HEK293 (cell line): ENCODE measurements at regions not wholly inside any gene's neighbourhood (a gene's known extent, or its start where the extent isn't known, plus 50 kb on each side); places are given as distances from the start of the nearest gene placed in this dataset.

Source experiments
- BCL11A ChIP-seq: fragments of 450-650 bp; formaldehyde crosslinking; IDR thresholded peaks from 2 replicates; pipeline ENCODE4 v1.5.1; 2016; ENCODE audit warnings: low read depth, missing biosample characterization, missing genetic modification characterization
- KLF10 ChIP-seq: fragments of 450-650 bp; IDR thresholded peaks from 2 replicates; pipeline ENCODE4 v1.5.1; 2018; ENCODE audit warnings: missing biosample characterization, mild to moderate bottlenecking, missing genetic modification characterization
- MZF1 ChIP-seq: fragments of 450-650 bp; formaldehyde crosslinking; IDR thresholded peaks from 2 replicates; pipeline ENCODE4 v1.5.1; 2017; ENCODE audit warnings: missing biosample characterization, missing genetic modification characterization, borderline replicate concordance
- PRDM1 ChIP-seq: fragments of 450-650 bp; formaldehyde crosslinking; IDR thresholded peaks from 2 replicates; pipeline ENCODE4; 2016; ENCODE audit warnings: missing biosample characterization, missing genetic modification characterization
- TRIM28 ChIP-seq: IDR thresholded peaks from 2 replicates; pipeline ENCODE4 v1.6.1; 2011; ENCODE audit warnings: low read length, control low read depth, borderline replicate concordance
- ZFP3 ChIP-seq: fragments of 450-650 bp; formaldehyde crosslinking; IDR thresholded peaks from 2 replicates; pipeline ENCODE4 v1.5.1; 2016; ENCODE audit warnings: low read depth, missing biosample characterization, missing genetic modification characterization
- ZNF19 ChIP-seq: fragments of 450-650 bp; formaldehyde crosslinking; IDR thresholded peaks from 2 replicates; pipeline ENCODE4; 2016; ENCODE audit warnings: missing biosample characterization, missing genetic modification characterization, low read depth
- ZNF23 ChIP-seq: fragments of 450-650 bp; formaldehyde crosslinking; IDR thresholded peaks from 2 replicates; pipeline ENCODE4 v1.5.1; 2016; ENCODE audit warnings: missing biosample characterization, missing genetic modification characterization, borderline replicate concordance
- ZNF510 ChIP-seq: fragments of 450-650 bp; formaldehyde crosslinking; IDR thresholded peaks from 2 replicates; pipeline ENCODE4 v1.5.1; 2018; ENCODE audit warnings: mild to moderate bottlenecking, missing genetic modification characterization, missing biosample characterization; ENCODE audit not compliant: insufficient replicate concordance
- ZNF561 ChIP-seq: fragments of 450-650 bp; IDR thresholded peaks from 2 replicates; pipeline ENCODE4 v1.5.1; 2018; ENCODE audit warnings: missing biosample characterization, missing genetic modification characterization, borderline replicate concordance
- ZNF677 ChIP-seq: fragments of 450-650 bp; IDR thresholded peaks from 2 replicates; pipeline ENCODE4 v1.5.0; 2018; ENCODE audit warnings: missing biosample characterization, mild to moderate bottlenecking, missing genetic modification characterization, moderate library complexity
- TF ChIP-seq, protein P1 (sequence below): fragments of 450-650 bp; formaldehyde crosslinking; IDR thresholded peaks from 2 replicates; pipeline ENCODE4 v1.5.1; 2016; ENCODE audit warnings: missing biosample characterization, missing genetic modification characterization
- TF ChIP-seq, protein P2 (sequence below): fragments of 450-650 bp; formaldehyde crosslinking; IDR thresholded peaks from 2 replicates; pipeline ENCODE4 v1.5.1; 2016; ENCODE audit warnings: missing biosample characterization, missing genetic modification characterization

DNA sequence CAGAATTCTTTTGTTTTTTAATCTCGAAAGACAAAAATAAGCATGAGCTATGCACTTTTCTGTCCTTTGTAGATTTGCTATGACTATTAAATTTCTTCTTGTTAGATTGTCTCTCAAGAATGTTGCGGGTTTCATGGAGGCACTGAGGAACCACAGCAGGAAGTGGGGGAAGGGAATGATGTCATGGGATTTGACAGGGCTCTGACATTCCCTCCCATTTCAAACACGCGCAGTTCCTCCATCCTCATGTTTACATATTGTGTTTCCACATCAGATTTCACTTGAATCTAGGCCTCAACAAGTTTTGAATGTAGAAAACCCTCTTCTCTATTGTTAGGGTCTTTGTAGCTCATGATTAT, 154.8 kb downstream of the PALM2AKAP2 start:
- TF ChIP-seq ZNF561 (tag by site-specific recombination) (no peak), ZNF23 (tag by site-specific recombination) (no peak), ZNF677 (tag by site-specific recombination) (no peak), ZNF19 (tag by site-specific recombination) (no peak), TRIM28 (no peak), ZNF510 (tag by site-specific recombination) (no peak), KLF10 (tag by site-specific recombination) (no peak), BCL11A (tag by site-specific recombination) (no peak), MZF1 (tag by site-specific recombination) (no peak), PRDM1 (tag by site-specific recombination) (no peak), ZFP3 (tag by site-specific recombination) (no peak)
- TF ChIP-seq, protein P1, sequence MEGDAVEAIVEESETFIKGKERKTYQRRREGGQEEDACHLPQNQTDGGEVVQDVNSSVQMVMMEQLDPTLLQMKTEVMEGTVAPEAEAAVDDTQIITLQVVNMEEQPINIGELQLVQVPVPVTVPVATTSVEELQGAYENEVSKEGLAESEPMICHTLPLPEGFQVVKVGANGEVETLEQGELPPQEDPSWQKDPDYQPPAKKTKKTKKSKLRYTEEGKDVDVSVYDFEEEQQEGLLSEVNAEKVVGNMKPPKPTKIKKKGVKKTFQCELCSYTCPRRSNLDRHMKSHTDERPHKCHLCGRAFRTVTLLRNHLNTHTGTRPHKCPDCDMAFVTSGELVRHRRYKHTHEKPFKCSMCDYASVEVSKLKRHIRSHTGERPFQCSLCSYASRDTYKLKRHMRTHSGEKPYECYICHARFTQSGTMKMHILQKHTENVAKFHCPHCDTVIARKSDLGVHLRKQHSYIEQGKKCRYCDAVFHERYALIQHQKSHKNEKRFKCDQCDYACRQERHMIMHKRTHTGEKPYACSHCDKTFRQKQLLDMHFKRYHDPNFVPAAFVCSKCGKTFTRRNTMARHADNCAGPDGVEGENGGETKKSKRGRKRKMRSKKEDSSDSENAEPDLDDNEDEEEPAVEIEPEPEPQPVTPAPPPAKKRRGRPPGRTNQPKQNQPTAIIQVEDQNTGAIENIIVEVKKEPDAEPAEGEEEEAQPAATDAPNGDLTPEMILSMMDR (tag by site-specific recombination), result no peak
- TF ChIP-seq, protein P2, sequence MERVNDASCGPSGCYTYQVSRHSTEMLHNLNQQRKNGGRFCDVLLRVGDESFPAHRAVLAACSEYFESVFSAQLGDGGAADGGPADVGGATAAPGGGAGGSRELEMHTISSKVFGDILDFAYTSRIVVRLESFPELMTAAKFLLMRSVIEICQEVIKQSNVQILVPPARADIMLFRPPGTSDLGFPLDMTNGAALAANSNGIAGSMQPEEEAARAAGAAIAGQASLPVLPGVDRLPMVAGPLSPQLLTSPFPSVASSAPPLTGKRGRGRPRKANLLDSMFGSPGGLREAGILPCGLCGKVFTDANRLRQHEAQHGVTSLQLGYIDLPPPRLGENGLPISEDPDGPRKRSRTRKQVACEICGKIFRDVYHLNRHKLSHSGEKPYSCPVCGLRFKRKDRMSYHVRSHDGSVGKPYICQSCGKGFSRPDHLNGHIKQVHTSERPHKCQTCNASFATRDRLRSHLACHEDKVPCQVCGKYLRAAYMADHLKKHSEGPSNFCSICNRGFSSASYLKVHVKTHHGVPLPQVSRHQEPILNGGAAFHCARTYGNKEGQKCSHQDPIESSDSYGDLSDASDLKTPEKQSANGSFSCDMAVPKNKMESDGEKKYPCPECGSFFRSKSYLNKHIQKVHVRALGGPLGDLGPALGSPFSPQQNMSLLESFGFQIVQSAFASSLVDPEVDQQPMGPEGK (tag by site-specific recombination), result no peak
